Duodenal mucosa (tissue), 2 donors: ENCODE measurements at regions not wholly inside any gene's neighbourhood (a gene's known extent, or its start where the extent isn't known, plus 50 kb on each side); places are given as distances from the start of the nearest gene placed in this dataset.

Experiments used
- H3K27ac ChIP-seq: one replicate; pipeline ENCODE4 v1.7.0; 2013; ENCODE audit warnings: low read depth, low read length
- H3K27me3 ChIP-seq, 2 donors: one replicate each; pipeline ENCODE4 v1.7.0; 2013; ENCODE audit warnings: low read length in 2 of 2, control low read depth in 1 of 2; ENCODE audit not compliant: insufficient read depth in 2 of 2, control insufficient read depth in 1 of 2
- H3K36me3 ChIP-seq, 2 donors: one replicate each; pipeline ENCODE4 v1.7.0; 2013; ENCODE audit warnings: low read length in 2 of 2, control low read depth in 1 of 2; ENCODE audit not compliant: insufficient read depth in 2 of 2, control insufficient read depth in 1 of 2
- H3K4me1 ChIP-seq, 2 donors: one replicate each; pipeline ENCODE4 v1.7.0; 2013; ENCODE audit warnings: low read length in 2 of 2, control low read depth in 1 of 2; ENCODE audit not compliant: insufficient read depth in 2 of 2, control insufficient read depth in 1 of 2
- H3K4me3 ChIP-seq, 2 donors: one replicate each; pipeline ENCODE4 v1.7.0; 2013; ENCODE audit warnings: low read length in 2 of 2, low read depth in 1 of 2
- H3K9ac ChIP-seq, 2 donors: one replicate each; pipeline ENCODE4 v1.7.0; 2013; ENCODE audit warnings: low read length in 2 of 2, low read depth in 1 of 2
- H3K9me3 ChIP-seq, 2 donors: one replicate each; pipeline ENCODE4 v1.7.0; 2013; ENCODE audit warnings: low read length in 2 of 2, control low read depth in 1 of 2; ENCODE audit not compliant: control insufficient read depth in 1 of 2

- Histone ChIP-seq H3K27me3 (no peaks in the 10 kb centered on the region), H3K4me3 (no peak overlapping the region), H3K4me1 (no peaks in the 10 kb centered on the region)
Measured at GRCh38 chr14:30283822-30284446, 275.0 kb upstream of the G2E3 start.

DNA sequence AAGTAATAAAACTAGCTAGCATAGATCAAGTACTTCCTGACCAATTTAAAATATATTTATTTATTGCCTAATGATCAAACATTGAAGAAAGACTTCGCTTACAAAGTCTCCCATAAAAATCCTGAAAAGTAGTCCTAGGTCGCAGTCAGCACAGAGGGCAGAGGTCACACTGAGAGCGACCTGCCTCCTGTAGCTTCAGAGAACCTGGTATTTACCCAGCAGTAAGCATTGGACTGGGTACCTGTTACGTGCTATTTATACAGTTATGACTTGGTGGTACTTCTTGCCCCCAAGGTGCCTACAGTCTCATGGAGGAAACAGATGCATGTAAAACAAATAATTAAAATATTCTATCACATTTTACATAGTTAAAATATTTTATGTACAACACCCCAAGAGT is 274.1 kb upstream of the G2E3 start:
- Histone ChIP-seq H3K36me3 (no peaks in the 10 kb centered on the region), H3K4me1 (no peaks in the 10 kb centered on the region), H3K4me3 (no peak overlapping the region), H3K27me3 (no peaks in the 10 kb centered on the region), H3K27ac (no peak overlapping the region), H3K9ac (no peak overlapping the region), H3K9me3 (no peaks in the 10 kb centered on the region)

More at GRCh38 chr14:30283822-30284446, 275.0 kb upstream of the G2E3 start:
- Histone ChIP-seq H3K36me3 (no peaks in the 10 kb centered on the region), H3K9me3 (no peaks in the 10 kb centered on the region), H3K9ac (no peak overlapping the region), H3K27ac (no peak overlapping the region)

DNA sequence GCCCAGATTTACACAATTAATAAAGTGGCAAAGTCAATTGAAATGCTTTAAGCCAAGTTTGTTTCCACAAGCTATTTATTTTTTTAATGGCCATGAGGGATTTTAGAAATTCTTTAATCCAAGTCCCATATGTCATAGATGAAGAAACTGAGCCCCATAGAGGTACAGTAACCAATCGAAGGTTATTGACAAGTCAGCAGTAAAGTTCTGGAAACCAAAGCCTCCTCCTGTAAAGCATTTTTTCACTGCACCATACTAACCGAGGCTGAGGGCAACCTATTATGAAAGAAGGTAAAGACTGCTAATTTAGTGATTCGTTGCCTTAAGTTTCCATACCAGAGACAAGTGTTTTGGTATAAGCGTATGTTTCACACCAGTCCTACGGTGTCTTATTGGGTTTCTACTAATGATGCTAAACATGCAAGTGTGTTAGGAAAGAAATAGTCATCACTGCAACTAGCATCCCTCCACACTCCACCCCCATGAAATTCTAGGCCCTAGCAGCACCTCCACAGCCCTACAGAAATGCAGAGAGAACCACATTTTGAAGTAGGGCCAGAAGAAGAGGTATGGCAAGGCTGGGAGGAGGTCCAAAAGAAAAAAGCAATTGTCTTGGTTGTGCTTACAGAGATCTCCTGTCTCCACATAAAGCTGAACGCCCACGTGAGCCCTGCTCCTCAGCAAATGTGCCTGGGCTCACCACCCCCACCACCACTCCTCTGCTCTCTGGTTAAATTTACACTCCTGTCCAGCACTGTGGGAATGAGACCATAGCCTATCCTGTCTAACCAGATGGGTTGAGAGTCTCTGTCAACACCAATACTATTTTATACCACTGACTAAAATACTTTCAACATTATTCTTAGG is 271.1 kb upstream of the G2E3 start:
- Histone ChIP-seq H3K27ac (no peak overlapping the region), H3K27me3 (no peaks in the 10 kb centered on the region), H3K4me1 (no peaks in the 10 kb centered on the region), H3K9me3 (no peaks in the 10 kb centered on the region), H3K36me3 (no peaks in the 10 kb centered on the region), H3K4me3 (no peak overlapping the region), H3K9ac (no peak overlapping the region)

- Histone ChIP-seq H3K4me1 (no peaks in the 10 kb centered on the region), H3K4me3 (no peak overlapping the region), H3K9me3 (no peaks in the 10 kb centered on the region), H3K27me3 (no peaks in the 10 kb centered on the region), H3K36me3 (no peaks in the 10 kb centered on the region), H3K27ac (no peak overlapping the region), H3K9ac (no peak overlapping the region)
Measured at GRCh38 chr14:30290001-30290400, 269.0 kb upstream of the G2E3 start.

DNA sequence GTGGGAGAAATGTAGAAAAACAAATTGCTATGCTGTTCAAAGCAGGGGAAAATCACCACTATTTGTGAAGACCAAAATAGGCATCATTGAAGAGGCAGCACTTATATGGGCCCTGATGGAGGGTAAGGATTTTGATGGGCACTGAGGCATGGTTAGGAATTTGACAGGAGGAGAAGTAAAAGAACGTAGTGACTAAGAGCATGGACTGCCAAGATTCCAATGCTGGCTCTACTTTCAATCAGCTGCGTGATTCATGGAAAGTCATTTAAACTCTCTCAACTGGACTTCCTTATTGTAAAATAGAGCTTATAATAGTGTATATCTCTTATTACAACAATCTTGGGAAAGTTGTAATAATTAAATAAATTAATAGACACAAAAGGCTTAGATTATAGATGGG is 267.7 kb upstream of the G2E3 start:
- no peak overlapping the region for H3K27ac ChIP-seq
- no peak overlapping the region for H3K9ac ChIP-seq
- no peaks in the 10 kb centered on the region for H3K9me3 ChIP-seq
- H3K4me1 ChIP-seq = no peaks in the 10 kb centered on the region
- H3K27me3 ChIP-seq = no peaks in the 10 kb centered on the region
- no peak overlapping the region for H3K4me3 ChIP-seq
- no peaks in the 10 kb centered on the region for H3K36me3 ChIP-seq

DNA sequence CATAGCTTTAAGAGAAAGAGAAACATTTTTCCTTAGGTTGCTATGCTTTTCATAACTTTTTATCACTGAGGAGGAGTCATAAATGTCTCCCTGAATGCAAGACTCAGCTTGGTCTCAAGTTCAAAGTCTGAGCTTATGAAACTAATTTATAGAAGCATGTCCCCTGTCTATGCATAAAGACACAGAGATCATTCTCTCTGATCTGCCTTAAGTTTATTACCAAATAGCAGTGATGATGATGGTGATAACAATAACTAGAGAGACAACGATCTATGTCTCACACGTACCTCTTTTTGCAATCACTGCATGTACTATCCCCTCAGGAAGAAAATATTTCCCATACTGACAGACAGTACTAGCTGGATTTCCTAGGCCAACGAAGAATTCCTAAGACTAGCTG is 266.4 kb upstream of the G2E3 start:
- no peak overlapping the region for H3K27ac ChIP-seq
- H3K4me3 ChIP-seq = no peak overlapping the region
- H3K9me3 ChIP-seq = no peaks in the 10 kb centered on the region
- H3K9ac ChIP-seq = no peak overlapping the region
- H3K27me3 ChIP-seq = no peaks in the 10 kb centered on the region
- H3K36me3 ChIP-seq = no peaks in the 10 kb centered on the region
- H3K4me1 ChIP-seq = no peaks in the 10 kb centered on the region

DNA sequence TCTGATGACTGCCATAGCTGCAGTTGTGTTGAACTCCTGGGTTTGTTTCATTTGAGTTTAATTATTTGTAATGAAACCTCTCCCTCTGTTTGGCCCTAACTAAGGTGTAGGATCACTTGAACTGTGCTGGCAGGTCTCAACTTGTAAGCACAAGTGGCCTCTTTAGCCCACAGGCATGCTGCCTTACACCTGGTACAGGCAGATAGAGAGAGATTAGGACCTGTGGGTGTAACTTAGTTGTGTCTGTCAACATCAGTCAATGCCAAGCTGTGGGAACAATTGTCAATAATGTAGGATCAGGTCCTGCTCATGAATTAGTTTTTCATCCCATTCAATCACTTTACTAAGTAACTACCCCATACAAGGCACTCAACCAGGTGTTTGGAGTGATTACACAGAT is 263.0 kb upstream of the G2E3 start:
- no peaks in the 10 kb centered on the region for H3K9me3 ChIP-seq
- no peak overlapping the region for H3K27ac ChIP-seq
- no peaks in the 10 kb centered on the region for H3K36me3 ChIP-seq
- no peaks in the 10 kb centered on the region for H3K4me1 ChIP-seq
- no peak overlapping the region for H3K9ac ChIP-seq
- no peaks in the 10 kb centered on the region for H3K27me3 ChIP-seq
- H3K4me3 ChIP-seq = no peak overlapping the region

DNA sequence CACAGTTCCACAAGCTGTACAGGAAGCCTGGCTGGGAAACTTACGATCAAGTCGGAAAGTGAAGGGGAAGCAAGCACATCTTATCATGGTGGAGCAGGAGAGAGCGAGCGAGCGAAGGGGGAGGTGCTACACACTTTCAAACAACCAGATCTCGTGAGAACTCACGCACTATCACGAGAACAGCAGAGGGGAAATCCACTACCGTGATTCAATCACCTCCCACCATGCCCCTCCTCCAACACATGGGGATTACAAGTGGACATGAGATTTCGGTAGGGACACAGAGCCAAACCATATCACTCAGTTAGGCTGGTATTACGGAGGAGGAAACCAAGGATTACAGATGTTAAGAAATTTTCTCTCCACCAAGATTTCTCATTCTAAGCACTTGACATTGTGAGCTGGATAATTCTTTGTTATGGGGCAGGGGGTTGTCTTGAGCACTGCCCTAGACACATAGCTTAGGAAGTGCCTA is 262.0 kb upstream of the G2E3 start:
- H3K4me1 ChIP-seq = no peaks in the 10 kb centered on the region
- H3K4me3 ChIP-seq = no peak overlapping the region
- no peaks in the 10 kb centered on the region for H3K36me3 ChIP-seq
- H3K27ac ChIP-seq = no peak overlapping the region
- H3K9ac ChIP-seq = no peak overlapping the region
- no peaks in the 10 kb centered on the region for H3K9me3 ChIP-seq
- no peaks in the 10 kb centered on the region for H3K27me3 ChIP-seq

- no peaks in the 10 kb centered on the region for H3K36me3 ChIP-seq
- no peak overlapping the region for H3K27ac ChIP-seq
- no peak overlapping the region for H3K4me3 ChIP-seq
- no peaks in the 10 kb centered on the region for H3K27me3 ChIP-seq
- H3K9ac ChIP-seq = no peak overlapping the region
- no peaks in the 10 kb centered on the region for H3K4me1 ChIP-seq
- H3K9me3 ChIP-seq = no peaks in the 10 kb centered on the region
Measured at GRCh38 chr14:30297876-30298795, 260.8 kb upstream of the G2E3 start.

DNA sequence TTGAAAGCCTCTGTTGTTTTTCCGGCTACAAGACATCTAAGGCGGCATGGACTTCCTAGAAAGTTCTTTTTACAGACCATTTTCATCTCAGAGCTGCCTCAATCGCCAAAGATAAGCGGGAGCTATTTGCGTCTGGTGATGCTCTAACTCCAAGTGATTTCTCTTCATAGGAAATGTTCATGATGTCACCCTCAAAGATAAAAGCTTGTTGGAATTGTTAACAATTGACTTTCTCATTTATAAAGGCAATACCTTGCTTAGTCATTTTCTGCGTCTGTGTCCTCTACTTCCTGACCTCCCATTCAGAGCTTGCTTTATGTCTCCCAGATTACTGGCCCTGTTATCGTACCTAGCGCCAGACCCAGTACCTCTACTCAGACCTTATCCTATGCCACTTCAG is 259.0 kb upstream of the G2E3 start:
- Histone ChIP-seq H3K9ac (no peak overlapping the region), H3K4me1 (no peaks in the 10 kb centered on the region), H3K9me3 (no peaks in the 10 kb centered on the region), H3K36me3 (no peaks in the 10 kb centered on the region), H3K4me3 (no peak overlapping the region), H3K27me3 (no peaks in the 10 kb centered on the region), H3K27ac (no peak overlapping the region)
